ENCODE measurements at regions not wholly inside any gene's neighbourhood (a gene's known extent, or its start where the extent isn't known, plus 50 kb on each side); places are given as distances from the start of the nearest gene placed in this dataset.

GRCh38 chr2:145407-145806 is 99.1 kb upstream of the FAM110C start:
- no peak for TF ChIP-seq CTCF (conservative IDR thresholded peaks at IDR 0.05)
- no peak for TF ChIP-seq EZH2 (IDR thresholded peaks at IDR 0.05; ENCODE audit: low read depth)
